RWPE2 (cell line): ENCODE measurements at regions not wholly inside any gene's neighbourhood (a gene's known extent, or its start where the extent isn't known, plus 50 kb on each side); places are given as distances from the start of the nearest gene placed in this dataset.

Source experiments
- ATAC-seq: fragments of 200-7000 bp; cut with Tn5 transposase; 3 replicates; pipeline ENCODE4 v1.9.1; 2021; ENCODE audit warnings: low read depth
- DNase-seq: peaks from one replicate; pipeline ENCODE4 v3.0.0-alpha.2; 2020; ENCODE audit warnings: low spot score
- H3K27ac ChIP-seq: fragments of 450-650 bp; 2 replicates; pipeline ENCODE4 v1.5.1; 2017; ENCODE audit warnings: mild to moderate bottlenecking; ENCODE audit not compliant: poor library complexity, severe bottlenecking
- H3K27me3 ChIP-seq: fragments of 250-450 bp; sonication (Bioruptor Pico); 2 replicates; pipeline ENCODE4 v1.5.1; 2021; ENCODE audit warnings: mild to moderate bottlenecking, moderate library complexity; ENCODE audit not compliant: insufficient read depth, poor library complexity, severe bottlenecking
- H3K36me3 ChIP-seq: fragments of 250-450 bp; sonication (Bioruptor Pico); 2 replicates; pipeline ENCODE4 v1.5.1; 2020; ENCODE audit warnings: low read depth, mild to moderate bottlenecking, moderate library complexity
- H3K4me1 ChIP-seq: fragments of 250-450 bp; sonication (Bioruptor Pico); 2 replicates; pipeline ENCODE4 v1.5.1; 2021; ENCODE audit warnings: mild to moderate bottlenecking, moderate library complexity; ENCODE audit not compliant: insufficient read depth, poor library complexity, severe bottlenecking
- H3K4me3 ChIP-seq: fragments of 250-450 bp; sonication (Bioruptor Pico); 2 replicates; pipeline ENCODE4 v1.5.1; 2021; ENCODE audit warnings: mild to moderate bottlenecking, moderate library complexity; ENCODE audit not compliant: severe bottlenecking
- H3K9me3 ChIP-seq: fragments of 250-450 bp; sonication (Bioruptor Pico); 2 replicates; pipeline ENCODE4 v1.5.1; 2021; ENCODE audit warnings: mild to moderate bottlenecking, moderate library complexity; ENCODE audit not compliant: severe bottlenecking
- TF ChIP-seq, protein P1 (sequence below): fragments of 450-650 bp; IDR thresholded peaks from one replicate; pipeline ENCODE4 v1.5.1; 2017; ENCODE audit warnings: mild to moderate bottlenecking, moderate library complexity; ENCODE audit not compliant: poor library complexity, severe bottlenecking

DNA sequence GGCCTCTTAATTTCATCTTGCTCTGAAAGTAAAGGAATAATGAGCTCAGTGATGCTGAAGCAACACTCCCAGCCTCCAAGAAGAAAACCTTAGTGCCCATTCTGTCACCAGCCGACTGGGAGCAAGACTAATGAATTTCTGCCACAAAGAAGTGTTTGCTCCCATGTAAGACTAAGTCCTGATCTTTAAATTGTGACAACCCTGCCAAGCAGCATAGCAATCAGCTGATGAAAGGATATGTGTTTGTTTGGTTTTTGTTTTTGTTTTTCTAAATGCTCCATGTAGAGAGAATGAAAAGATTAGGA lies 113.7 kb upstream of the PALMD start:
- H3K27me3 ChIP-seq = no peaks in the 10 kb centered on the region
- H3K27ac ChIP-seq = no peak overlapping the region
- TF ChIP-seq, protein P1, sequence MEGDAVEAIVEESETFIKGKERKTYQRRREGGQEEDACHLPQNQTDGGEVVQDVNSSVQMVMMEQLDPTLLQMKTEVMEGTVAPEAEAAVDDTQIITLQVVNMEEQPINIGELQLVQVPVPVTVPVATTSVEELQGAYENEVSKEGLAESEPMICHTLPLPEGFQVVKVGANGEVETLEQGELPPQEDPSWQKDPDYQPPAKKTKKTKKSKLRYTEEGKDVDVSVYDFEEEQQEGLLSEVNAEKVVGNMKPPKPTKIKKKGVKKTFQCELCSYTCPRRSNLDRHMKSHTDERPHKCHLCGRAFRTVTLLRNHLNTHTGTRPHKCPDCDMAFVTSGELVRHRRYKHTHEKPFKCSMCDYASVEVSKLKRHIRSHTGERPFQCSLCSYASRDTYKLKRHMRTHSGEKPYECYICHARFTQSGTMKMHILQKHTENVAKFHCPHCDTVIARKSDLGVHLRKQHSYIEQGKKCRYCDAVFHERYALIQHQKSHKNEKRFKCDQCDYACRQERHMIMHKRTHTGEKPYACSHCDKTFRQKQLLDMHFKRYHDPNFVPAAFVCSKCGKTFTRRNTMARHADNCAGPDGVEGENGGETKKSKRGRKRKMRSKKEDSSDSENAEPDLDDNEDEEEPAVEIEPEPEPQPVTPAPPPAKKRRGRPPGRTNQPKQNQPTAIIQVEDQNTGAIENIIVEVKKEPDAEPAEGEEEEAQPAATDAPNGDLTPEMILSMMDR = no peak
- no peaks in the 10 kb centered on the region for H3K36me3 ChIP-seq
- no peaks in the 10 kb centered on the region for H3K4me1 ChIP-seq
- H3K4me3 ChIP-seq = no peak overlapping the region
- ATAC-seq = no peak
- no peak for DNase-seq
- H3K9me3 ChIP-seq = no peaks in the 10 kb centered on the region

DNA sequence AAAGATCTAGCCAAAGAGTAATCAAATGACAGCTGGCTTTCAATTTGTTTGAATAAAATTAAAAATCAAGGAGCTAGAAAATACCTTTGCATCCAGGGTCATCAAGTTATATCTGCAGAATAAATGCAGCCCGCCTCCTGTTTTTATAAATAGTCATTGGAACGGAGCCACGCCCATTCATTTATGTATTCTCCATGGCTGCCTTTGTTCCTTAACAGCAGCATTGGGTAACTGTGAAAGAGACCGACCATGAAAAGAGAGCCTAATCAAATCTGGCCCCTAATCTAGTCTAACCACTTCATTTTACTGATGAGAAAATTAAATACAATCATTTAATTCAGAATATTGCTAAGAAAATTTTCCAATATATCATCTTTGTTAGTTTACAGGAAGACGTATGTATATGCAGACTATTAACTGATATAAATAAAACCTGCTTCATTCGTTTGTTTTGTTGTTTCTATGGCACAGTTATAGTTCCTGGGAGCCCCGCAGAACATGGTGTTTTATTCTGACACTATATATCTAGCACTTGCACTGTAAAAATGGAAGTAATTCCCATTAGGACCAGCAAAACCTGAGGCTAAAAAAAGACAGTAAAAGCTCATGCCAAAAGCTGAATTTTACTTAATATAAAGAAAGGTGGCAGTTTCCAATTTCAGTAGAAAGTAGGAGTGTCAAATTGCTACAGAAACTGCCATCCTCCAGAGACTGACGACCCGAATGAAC lies 111.8 kb upstream of the PALMD start:
- TF ChIP-seq, protein P1 = no peak
- no peaks in the 10 kb centered on the region for H3K9me3 ChIP-seq
- H3K4me3 ChIP-seq = no peak overlapping the region
- ATAC-seq = no peak
- H3K36me3 ChIP-seq = no peaks in the 10 kb centered on the region
- H3K27me3 ChIP-seq = no peaks in the 10 kb centered on the region
- no peaks in the 10 kb centered on the region for H3K4me1 ChIP-seq
- H3K27ac ChIP-seq = no peak overlapping the region
- DNase-seq = no peak

GRCh38 chr1:99534638-99534930 lies 111.3 kb upstream of the PALMD start:
- Histone ChIP-seq H3K4me1 (no peaks in the 10 kb centered on the region), H3K4me3 (no peak overlapping the region), H3K9me3 (no peaks in the 10 kb centered on the region), H3K27ac (no peak overlapping the region), H3K36me3 (no peaks in the 10 kb centered on the region), H3K27me3 (no peaks in the 10 kb centered on the region)
- no peak for ATAC-seq
- TF ChIP-seq, protein P1 = no peak
- DNase-seq = no peak

DNA sequence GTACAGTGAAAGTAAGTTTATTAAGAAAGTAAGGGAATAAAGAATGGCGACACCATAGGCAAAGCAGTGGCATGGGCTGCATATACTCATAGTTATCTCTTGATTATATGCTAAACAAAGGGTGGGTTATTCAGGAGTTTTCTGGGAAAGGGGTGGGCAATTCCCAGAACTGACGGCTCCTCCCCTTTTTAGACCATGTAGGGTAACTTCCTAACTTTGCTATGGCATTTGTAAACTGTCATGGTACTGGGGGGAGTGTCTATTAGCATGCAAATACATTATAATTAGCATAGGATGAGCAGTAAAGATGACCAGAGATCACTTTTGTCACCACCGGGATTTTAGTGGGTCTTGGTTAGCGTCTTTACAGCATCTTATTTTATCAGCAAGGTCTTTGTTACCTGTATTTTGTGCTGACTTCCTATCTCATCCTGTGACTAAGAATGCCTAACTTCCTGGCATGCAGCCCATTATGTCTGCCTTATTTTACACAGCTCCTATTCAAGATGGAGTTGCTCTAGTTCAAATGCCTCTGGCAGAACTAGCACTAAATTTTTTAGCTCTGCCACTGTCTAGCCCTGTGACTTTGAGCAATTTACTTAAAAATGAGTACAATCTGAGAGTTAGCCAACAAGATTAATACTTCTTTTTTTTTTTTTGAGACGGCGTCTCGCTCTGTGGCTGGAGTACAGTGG lies 110.3 kb upstream of the PALMD start:
- no peaks in the 10 kb centered on the region for H3K36me3 ChIP-seq
- no peak overlapping the region for H3K27ac ChIP-seq
- H3K4me3 ChIP-seq = no peak overlapping the region
- H3K27me3 ChIP-seq = no peaks in the 10 kb centered on the region
- ATAC-seq (peak; percentile 58; the same call in 1 of the 3 replicates), DNase-seq (no peak)
- no peaks in the 10 kb centered on the region for H3K9me3 ChIP-seq
- H3K4me1 ChIP-seq = no peaks in the 10 kb centered on the region
- TF ChIP-seq, protein P1 = no peak
